Ishikawa (cell line): ENCODE measurements at regions not wholly inside any gene's neighbourhood (a gene's known extent, or its start where the extent isn't known, plus 50 kb on each side); places are given as distances from the start of the nearest gene placed in this dataset.

Source experiments
- CEBPB ChIP-seq: IDR thresholded peaks from 2 replicates; pipeline ENCODE4 v1.6.1; 2012
- CREB1 ChIP-seq: IDR thresholded peaks from 2 replicates; pipeline ENCODE4 v1.6.1; 2012; ENCODE audit warnings: low read depth
- EGR1 ChIP-seq: IDR thresholded peaks from 2 replicates; pipeline ENCODE4 v1.6.1; 2012
- EP300 ChIP-seq: IDR thresholded peaks from 2 replicates; pipeline ENCODE4 v1.6.1; 2012; ENCODE audit warnings: borderline replicate concordance
- MAX ChIP-seq: IDR thresholded peaks from 2 replicates; pipeline ENCODE4 v1.6.1; 2012
- NFIC ChIP-seq: IDR thresholded peaks from 2 replicates; pipeline ENCODE4 v1.6.1; 2012
- RAD21 ChIP-seq: IDR thresholded peaks from 2 replicates; pipeline ENCODE4 v1.6.1; 2012; ENCODE audit warnings: low read depth
- TAF1 ChIP-seq: IDR thresholded peaks from 2 replicates; pipeline ENCODE4 v1.6.1; 2012; ENCODE audit warnings: low read depth, mild to moderate bottlenecking
- TCF12 ChIP-seq: IDR thresholded peaks from 2 replicates; pipeline ENCODE4 v1.6.1; 2012; ENCODE audit warnings: low read depth
- TEAD4 ChIP-seq: IDR thresholded peaks from 2 replicates; pipeline ENCODE4 v1.6.1; 2012
- YY1 ChIP-seq: IDR thresholded peaks from 2 replicates; pipeline ENCODE4 v1.6.1; 2012; ENCODE audit warnings: low read depth

GRCh38 chr6:126534401-126534800, 194.5 kb downstream of the CENPW start:
- TF ChIP-seq NFIC (no peak), EP300 (no peak), TCF12 (no peak), CEBPB (no peak), CREB1 (no peak), YY1 (no peak), EGR1 (no peak), TEAD4 (no peak), MAX (no peak), TAF1 (no peak), RAD21 (no peak)
